ENCODE measurements at regions not wholly inside any gene's neighbourhood (a gene's known extent, or its start where the extent isn't known, plus 50 kb on each side); places are given as distances from the start of the nearest gene placed in this dataset.

- TF ChIP-seq CTCF (IDR thresholded peaks at IDR 0.05) (no peak), POLR2A (IDR thresholded peaks at IDR 0.05) (no peak), POLR2AphosphoS5 (IDR thresholded peaks at IDR 0.05) (no peak), EP300 (IDR thresholded peaks at IDR 0.05) (no peak)
Measured at GRCh38 chr13:57527114-57527735, 104.3 kb upstream of the PCDH17 start.

Data from upper lobe of left lung (tissue), 4 donors.